ENCODE measurements at regions not wholly inside any gene's neighbourhood (a gene's known extent, or its start where the extent isn't known, plus 50 kb on each side); places are given as distances from the start of the nearest gene placed in this dataset.
A peak's percentile ranks its signal among the peaks of the same experiment; 100 is the strongest.

DNA sequence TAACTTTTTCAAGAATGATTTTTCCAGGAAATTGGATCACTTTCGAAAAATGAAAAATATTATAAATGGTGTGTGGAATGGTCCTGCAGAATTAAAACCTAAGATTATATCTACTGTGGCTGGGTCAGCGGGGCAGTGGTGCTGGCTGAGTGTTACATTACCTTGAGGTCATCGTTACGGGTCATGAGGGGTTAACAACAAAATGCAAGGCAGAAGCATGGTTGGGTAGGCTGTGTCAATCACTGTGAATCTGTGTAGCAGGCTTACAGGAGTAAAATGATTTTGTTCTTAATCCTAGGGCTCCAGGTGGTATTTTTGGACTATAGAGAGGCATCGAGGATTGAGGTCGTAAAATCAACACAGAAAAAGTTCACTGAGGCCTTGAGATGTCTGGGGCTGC lies 105.2 kb upstream of the AMOT start:
- H3K27ac Mint-ChIP-seq = no peak overlapping the region
- H3K27me3 Mint-ChIP-seq (ENCODE audit: low read depth in 2 of 2) = peaks cover 0 to 7% of the 10 kb centered on the region in 2 donors
- no peaks in the 10 kb centered on the region for H3K4me1 Mint-ChIP-seq
- no peak overlapping the region for H3K27ac ChIP-seq (ENCODE audit: low read length)
- TF ChIP-seq, protein P1, sequence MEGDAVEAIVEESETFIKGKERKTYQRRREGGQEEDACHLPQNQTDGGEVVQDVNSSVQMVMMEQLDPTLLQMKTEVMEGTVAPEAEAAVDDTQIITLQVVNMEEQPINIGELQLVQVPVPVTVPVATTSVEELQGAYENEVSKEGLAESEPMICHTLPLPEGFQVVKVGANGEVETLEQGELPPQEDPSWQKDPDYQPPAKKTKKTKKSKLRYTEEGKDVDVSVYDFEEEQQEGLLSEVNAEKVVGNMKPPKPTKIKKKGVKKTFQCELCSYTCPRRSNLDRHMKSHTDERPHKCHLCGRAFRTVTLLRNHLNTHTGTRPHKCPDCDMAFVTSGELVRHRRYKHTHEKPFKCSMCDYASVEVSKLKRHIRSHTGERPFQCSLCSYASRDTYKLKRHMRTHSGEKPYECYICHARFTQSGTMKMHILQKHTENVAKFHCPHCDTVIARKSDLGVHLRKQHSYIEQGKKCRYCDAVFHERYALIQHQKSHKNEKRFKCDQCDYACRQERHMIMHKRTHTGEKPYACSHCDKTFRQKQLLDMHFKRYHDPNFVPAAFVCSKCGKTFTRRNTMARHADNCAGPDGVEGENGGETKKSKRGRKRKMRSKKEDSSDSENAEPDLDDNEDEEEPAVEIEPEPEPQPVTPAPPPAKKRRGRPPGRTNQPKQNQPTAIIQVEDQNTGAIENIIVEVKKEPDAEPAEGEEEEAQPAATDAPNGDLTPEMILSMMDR (IDR thresholded peaks at IDR 0.05) = no peak
- H3K27me3 ChIP-seq (ENCODE audit: control insufficient read depth, insufficient read depth, low read length) = no peaks in the 10 kb centered on the region
- no peaks in the 10 kb centered on the region for H3K36me3 ChIP-seq (ENCODE audit: control insufficient read depth, insufficient read depth, low read length)
- no peak for DNase-seq
- H3K4me3 Mint-ChIP-seq = no peak overlapping the region
- intact Hi-C loops (cut with micrococcal nuclease) = no loop called here
- no peak overlapping the region for H3K4me3 ChIP-seq (ENCODE audit: low read length)
- WGBS (ENCODE audit: insufficient coverage) = 83% methylated on average over 3 of the region's 6 CpGs
- H3K36me3 Mint-ChIP-seq = no peaks in the 10 kb centered on the region
- ATAC-seq = no peak
- H3K9me3 Mint-ChIP-seq = no peaks in the 10 kb centered on the region
- H3K4me1 ChIP-seq (ENCODE audit: control insufficient read depth, insufficient read depth, low read length) = no peaks in the 10 kb centered on the region
- no peaks in the 10 kb centered on the region for H3K9me3 ChIP-seq (ENCODE audit: control insufficient read depth, insufficient read depth, low read length)

DNA sequence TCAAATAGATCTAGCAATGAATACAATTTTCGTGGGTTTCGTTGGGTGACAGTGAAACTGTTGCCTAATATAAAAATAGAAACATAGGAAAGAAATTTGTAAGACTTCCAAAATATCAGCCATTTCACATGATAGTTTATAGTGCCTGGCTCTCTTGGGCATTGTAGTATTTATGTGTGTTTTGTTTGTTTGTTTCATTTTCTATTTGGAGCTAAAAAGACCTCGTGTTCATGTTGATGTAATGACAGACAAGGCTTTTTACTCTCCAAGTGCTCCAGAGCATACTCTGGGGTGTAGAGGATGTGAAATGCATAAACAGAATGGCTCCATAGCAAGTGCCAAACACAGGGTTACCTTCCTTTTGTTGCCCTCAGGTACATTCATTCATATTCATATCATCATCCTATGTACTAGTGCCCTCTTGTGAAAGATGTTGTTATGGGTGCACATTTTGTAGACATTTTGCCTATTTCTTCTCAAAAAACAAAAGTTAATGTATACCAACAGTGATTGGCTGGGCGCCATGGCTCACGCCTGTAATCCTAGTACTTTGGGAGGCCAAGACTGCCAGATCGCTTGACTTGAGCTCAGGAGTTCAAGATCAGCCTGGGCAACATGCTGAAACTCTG lies 100.7 kb upstream of the AMOT start:
- no peak overlapping the region for H3K4me3 Mint-ChIP-seq
- no peaks in the 10 kb centered on the region for H3K4me1 ChIP-seq (ENCODE audit: control insufficient read depth, insufficient read depth, low read length)
- DNase-seq (peak in 1 of 2 donors; percentile 1), ATAC-seq (no peak)
- no peaks in the 10 kb centered on the region for H3K36me3 Mint-ChIP-seq
- no peak overlapping the region for H3K27ac ChIP-seq (ENCODE audit: low read length)
- no peak overlapping the region for H3K27ac Mint-ChIP-seq
- H3K9me3 Mint-ChIP-seq = no peaks in the 10 kb centered on the region
- intact Hi-C loops (cut with micrococcal nuclease) = no loop called here
- 44% methylated on average over 4 of the region's 6 CpGs for WGBS (ENCODE audit: insufficient coverage)
- H3K36me3 ChIP-seq (ENCODE audit: control insufficient read depth, insufficient read depth, low read length) = no peaks in the 10 kb centered on the region
- no peak overlapping the region for H3K4me3 ChIP-seq (ENCODE audit: low read length)
- H3K27me3 Mint-ChIP-seq (ENCODE audit: low read depth in 2 of 2) = peaks cover 0 to 21% of the 10 kb centered on the region in 2 donors
- H3K4me1 Mint-ChIP-seq = no peaks in the 10 kb centered on the region
- TF ChIP-seq, protein P1 (IDR thresholded peaks at IDR 0.05) = no peak
- H3K9me3 ChIP-seq (ENCODE audit: control insufficient read depth, insufficient read depth, low read length) = no peaks in the 10 kb centered on the region
- H3K27me3 ChIP-seq (ENCODE audit: control insufficient read depth, insufficient read depth, low read length) = no peaks in the 10 kb centered on the region

DNA sequence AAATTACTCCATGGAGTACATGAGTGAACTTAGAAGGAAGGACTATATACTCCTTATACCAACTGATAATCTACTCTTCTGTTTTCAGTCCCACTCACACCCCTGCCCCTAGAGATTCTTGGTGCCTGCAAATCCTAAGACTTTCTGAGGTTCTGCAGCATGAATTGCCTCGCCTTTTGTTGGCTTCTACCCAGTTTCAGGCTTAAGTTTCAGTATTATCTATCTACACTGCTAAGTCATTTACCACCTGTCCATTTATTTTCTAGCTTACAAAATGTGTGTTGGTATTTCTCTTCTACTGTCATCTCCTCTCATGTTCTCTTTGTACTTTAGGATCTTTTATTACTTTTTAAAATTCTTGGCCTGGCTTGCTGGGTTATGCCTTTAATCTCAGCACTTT lies 94.4 kb upstream of the AMOT start:
- Histone ChIP-seq H3K27ac (ENCODE audit: low read length) (no peak overlapping the region), H3K9me3 (ENCODE audit: control insufficient read depth, insufficient read depth, low read length) (no peaks in the 10 kb centered on the region), H3K4me1 (ENCODE audit: control insufficient read depth, insufficient read depth, low read length) (no peaks in the 10 kb centered on the region), H3K36me3 (ENCODE audit: control insufficient read depth, insufficient read depth, low read length) (no peaks in the 10 kb centered on the region), H3K4me3 (ENCODE audit: low read length) (no peak overlapping the region), H3K27me3 (ENCODE audit: control insufficient read depth, insufficient read depth, low read length) (no peaks in the 10 kb centered on the region)
- Mint-ChIP-seq H3K4me1 (no peaks in the 10 kb centered on the region), H3K36me3 (no peaks in the 10 kb centered on the region), H3K4me3 (no peak overlapping the region), H3K9me3 (no peaks in the 10 kb centered on the region), H3K27me3 (ENCODE audit: low read depth in 2 of 2) (peaks cover 0 to 27% of the 10 kb centered on the region in 2 donors), H3K27ac (no peak overlapping the region)
- ATAC-seq (no peak), DNase-seq (no peak)
- intact Hi-C loops (cut with micrococcal nuclease) = no loop called here
- TF ChIP-seq, protein P1 (IDR thresholded peaks at IDR 0.05) = no peak
- 75% methylated on average over 1 of the region's 1 CpG for WGBS (ENCODE audit: insufficient coverage)

DNA sequence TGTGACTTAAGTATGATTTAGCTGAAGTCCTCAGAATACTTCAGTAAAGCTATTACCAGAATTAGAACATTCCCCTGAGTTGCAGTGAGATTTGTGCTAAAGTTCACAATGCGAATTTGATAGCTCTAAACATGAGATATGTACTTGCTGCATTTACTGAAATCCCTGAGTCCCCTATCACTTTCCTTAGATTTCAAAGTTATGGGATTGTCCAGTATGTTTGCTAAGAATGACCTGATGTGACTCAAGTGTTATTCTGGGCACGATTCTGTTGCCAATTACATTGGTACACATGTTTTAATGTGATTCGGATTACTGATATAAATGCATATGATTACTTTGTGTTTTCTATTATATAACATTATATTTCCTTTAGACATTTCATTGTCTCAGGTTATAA lies 91.3 kb upstream of the AMOT start:
- Histone ChIP-seq H3K27ac (ENCODE audit: low read length) (no peak overlapping the region), H3K4me1 (ENCODE audit: control insufficient read depth, insufficient read depth, low read length) (no peaks in the 10 kb centered on the region), H3K27me3 (ENCODE audit: control insufficient read depth, insufficient read depth, low read length) (no peaks in the 10 kb centered on the region), H3K9me3 (ENCODE audit: control insufficient read depth, insufficient read depth, low read length) (no peaks in the 10 kb centered on the region), H3K36me3 (ENCODE audit: control insufficient read depth, insufficient read depth, low read length) (no peaks in the 10 kb centered on the region), H3K4me3 (ENCODE audit: low read length) (no peak overlapping the region)
- TF ChIP-seq, protein P1 (IDR thresholded peaks at IDR 0.05) = no peak
- Mint-ChIP-seq H3K4me3 (no peak overlapping the region), H3K27me3 (ENCODE audit: low read depth in 2 of 2) (peaks cover 0 to 13% of the 10 kb centered on the region in 2 donors), H3K36me3 (no peaks in the 10 kb centered on the region), H3K27ac (no peak overlapping the region), H3K9me3 (no peaks in the 10 kb centered on the region), H3K4me1 (no peaks in the 10 kb centered on the region)
- intact Hi-C loops (cut with micrococcal nuclease) = no loop called here
- WGBS (ENCODE audit: insufficient coverage) = no CpG with 5 or more reads among the region's 3 CpGs
- no peak for ATAC-seq
- DNase-seq = no peak

All from natural killer cell (primary cell).